ENCODE measurements at regions not wholly inside any gene's neighbourhood (a gene's known extent, or its start where the extent isn't known, plus 50 kb on each side); places are given as distances from the start of the nearest gene placed in this dataset.
A peak's percentile ranks its signal among the peaks of the same experiment; 100 is the strongest.

DNA sequence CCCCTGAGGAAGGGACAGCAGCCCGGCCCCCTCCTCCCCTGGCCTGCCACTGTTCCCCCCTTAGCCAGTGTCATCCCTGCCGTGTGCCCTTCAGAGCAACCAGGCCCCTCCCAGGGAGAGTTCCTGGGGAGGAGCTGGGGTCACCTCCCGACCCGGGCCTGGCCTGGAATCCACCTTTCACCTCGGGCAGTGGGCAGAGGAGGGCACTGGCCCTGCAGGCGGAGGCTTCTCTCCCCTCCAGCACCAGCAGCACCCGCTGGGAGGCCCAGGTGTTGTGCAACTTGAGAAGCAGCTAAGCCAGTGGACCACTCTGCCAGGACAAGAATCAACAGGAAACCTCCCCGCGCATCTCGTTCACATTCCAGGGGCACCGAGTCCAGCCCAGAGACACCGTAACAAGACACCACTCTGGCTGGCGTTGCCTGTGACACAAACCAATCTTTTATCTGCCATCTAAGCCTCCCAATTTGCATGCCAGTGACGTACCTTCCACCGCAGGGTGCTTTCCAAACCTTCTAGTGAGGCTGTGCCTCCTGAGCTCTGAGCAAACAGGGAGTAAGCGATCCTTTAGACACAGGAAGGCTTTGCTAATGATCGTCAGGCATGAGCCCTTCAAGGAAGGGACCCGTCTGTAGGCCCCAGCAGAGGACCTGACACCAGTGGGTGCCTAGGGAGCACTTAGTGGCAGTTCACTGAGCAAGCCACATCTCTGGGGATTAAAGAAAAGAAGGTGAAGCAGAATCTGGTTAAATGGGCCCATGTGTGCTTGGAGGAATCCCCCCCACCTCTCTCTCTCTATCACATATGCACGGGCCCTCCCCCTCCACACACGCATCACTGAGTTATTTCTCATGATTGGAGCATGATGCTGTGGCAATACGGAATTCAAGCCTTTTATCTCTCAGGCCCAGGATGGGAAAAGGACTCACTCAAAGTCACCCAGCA, 98.9 kb upstream of the TLE3 start:
- TF ChIP-seq, protein P1, sequence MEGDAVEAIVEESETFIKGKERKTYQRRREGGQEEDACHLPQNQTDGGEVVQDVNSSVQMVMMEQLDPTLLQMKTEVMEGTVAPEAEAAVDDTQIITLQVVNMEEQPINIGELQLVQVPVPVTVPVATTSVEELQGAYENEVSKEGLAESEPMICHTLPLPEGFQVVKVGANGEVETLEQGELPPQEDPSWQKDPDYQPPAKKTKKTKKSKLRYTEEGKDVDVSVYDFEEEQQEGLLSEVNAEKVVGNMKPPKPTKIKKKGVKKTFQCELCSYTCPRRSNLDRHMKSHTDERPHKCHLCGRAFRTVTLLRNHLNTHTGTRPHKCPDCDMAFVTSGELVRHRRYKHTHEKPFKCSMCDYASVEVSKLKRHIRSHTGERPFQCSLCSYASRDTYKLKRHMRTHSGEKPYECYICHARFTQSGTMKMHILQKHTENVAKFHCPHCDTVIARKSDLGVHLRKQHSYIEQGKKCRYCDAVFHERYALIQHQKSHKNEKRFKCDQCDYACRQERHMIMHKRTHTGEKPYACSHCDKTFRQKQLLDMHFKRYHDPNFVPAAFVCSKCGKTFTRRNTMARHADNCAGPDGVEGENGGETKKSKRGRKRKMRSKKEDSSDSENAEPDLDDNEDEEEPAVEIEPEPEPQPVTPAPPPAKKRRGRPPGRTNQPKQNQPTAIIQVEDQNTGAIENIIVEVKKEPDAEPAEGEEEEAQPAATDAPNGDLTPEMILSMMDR (IDR thresholded peaks at IDR 0.05) = no peak
- TF ChIP-seq POLR2AphosphoS5 (IDR thresholded peaks at IDR 0.05) (peak in 1 of 3 donors; percentile 6), POLR2A (IDR thresholded peaks at IDR 0.05) (no peak)

Measured in transverse colon (tissue), 4 donors.